BE2C (cell line): ENCODE measurements at regions not wholly inside any gene's neighbourhood (a gene's known extent, or its start where the extent isn't known, plus 50 kb on each side); places are given as distances from the start of the nearest gene placed in this dataset.

Experiments used
- DNase-seq: peaks from one replicate; pipeline ENCODE4 v3.0.0-alpha.2; 2020
- H3K27me3 ChIP-seq: fragments of 250-450 bp; sonication (Bioruptor Pico); 2 replicates; pipeline ENCODE4 v1.5.1; 2020; ENCODE audit warnings: mild to moderate bottlenecking
- H3K36me3 ChIP-seq: fragments of 250-450 bp; sonication (Bioruptor Pico); 2 replicates; pipeline ENCODE4 v1.5.1; 2020; ENCODE audit warnings: mild to moderate bottlenecking
- H3K4me1 ChIP-seq: fragments of 250-450 bp; sonication (Bioruptor Pico); 2 replicates; pipeline ENCODE4 v1.5.1; 2020
- H3K4me3 ChIP-seq: 2 replicates; pipeline ENCODE4 v1.5.1; 2011; ENCODE audit warnings: low read depth, low read length
- H3K9me3 ChIP-seq: fragments of 250-450 bp; sonication (Bioruptor Pico); 2 replicates; pipeline ENCODE4 v1.5.1; 2020
- TF ChIP-seq, protein P1 (sequence below): IDR thresholded peaks from 2 replicates; pipeline ENCODE4 v1.5.1; 2012; ENCODE audit warnings: mild to moderate bottlenecking, low read depth, low read length

DNA sequence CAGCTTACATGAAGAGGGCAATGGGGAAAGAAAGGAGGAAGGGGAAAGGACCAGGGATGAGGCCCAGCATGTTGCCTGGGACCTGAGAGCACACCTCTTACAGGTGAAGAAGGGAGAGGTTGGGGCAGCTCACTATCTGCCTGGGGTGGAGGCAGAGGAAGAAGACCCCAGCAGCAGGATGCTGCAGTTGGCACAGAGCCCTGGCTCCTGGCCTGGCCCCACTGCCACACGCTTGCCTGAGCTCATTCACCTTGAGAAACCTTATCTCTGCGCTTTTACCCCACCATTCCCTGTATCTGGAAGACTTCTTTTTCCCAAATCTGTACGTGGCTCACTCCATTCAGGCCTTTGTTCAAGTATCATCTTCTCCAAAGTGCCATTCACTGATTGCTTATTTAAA is 147.8 kb upstream of the TMEM72 start:
- no peak for DNase-seq
- TF ChIP-seq, protein P1, sequence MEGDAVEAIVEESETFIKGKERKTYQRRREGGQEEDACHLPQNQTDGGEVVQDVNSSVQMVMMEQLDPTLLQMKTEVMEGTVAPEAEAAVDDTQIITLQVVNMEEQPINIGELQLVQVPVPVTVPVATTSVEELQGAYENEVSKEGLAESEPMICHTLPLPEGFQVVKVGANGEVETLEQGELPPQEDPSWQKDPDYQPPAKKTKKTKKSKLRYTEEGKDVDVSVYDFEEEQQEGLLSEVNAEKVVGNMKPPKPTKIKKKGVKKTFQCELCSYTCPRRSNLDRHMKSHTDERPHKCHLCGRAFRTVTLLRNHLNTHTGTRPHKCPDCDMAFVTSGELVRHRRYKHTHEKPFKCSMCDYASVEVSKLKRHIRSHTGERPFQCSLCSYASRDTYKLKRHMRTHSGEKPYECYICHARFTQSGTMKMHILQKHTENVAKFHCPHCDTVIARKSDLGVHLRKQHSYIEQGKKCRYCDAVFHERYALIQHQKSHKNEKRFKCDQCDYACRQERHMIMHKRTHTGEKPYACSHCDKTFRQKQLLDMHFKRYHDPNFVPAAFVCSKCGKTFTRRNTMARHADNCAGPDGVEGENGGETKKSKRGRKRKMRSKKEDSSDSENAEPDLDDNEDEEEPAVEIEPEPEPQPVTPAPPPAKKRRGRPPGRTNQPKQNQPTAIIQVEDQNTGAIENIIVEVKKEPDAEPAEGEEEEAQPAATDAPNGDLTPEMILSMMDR: no peak
- Histone ChIP-seq H3K4me1 (no peaks in the 10 kb centered on the region), H3K27me3 (no peaks in the 10 kb centered on the region), H3K36me3 (no peaks in the 10 kb centered on the region), H3K9me3 (no peaks in the 10 kb centered on the region), H3K4me3 (no peak overlapping the region)

DNA sequence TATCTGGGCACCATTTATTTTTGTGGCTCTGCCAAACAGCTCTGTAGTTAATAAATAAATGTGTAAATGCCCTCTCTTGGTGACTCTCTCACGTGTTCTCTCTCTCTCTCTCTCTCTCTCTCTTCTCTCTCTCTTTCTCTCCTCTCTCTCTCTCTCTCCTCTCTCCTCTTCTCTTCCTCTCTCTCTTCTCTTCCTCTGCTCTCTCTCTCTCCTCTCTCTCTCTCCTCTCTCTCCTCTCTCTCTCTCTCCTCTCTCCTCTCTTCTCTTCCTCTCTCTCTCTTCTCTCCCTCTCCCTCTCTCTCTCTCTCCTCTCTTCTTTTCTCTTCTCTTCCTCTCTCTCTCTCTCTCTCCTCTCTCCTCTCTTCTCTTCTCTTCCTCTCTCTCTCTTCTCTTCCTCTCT is 145.8 kb upstream of the TMEM72 start:
- H3K9me3 ChIP-seq: no peaks in the 10 kb centered on the region
- H3K4me1 ChIP-seq: no peaks in the 10 kb centered on the region
- H3K27me3 ChIP-seq: no peaks in the 10 kb centered on the region
- no peak for DNase-seq
- H3K36me3 ChIP-seq: no peaks in the 10 kb centered on the region
- TF ChIP-seq, protein P1: no peak
- no peak overlapping the region for H3K4me3 ChIP-seq

DNA sequence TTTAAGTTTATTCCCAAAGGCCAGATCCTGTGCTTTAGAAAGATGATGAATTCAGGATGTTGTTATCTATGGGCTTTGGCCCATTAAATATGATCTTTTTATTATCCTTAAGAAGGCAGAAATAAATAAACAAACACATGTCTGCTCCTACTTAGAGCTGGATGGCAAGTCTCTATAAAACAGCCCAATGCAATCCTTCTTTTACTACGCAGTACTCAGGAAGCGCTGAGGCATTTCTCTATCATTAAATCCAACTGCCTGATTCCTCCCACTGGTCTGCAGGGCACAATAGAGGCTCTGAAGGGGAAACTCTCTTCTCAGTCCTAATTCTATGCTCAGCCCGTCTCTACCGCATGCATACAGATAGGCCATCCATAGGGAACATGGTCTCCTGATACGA is 144.5 kb upstream of the TMEM72 start:
- no peaks in the 10 kb centered on the region for H3K36me3 ChIP-seq
- H3K4me1 ChIP-seq: no peaks in the 10 kb centered on the region
- DNase-seq: no peak
- H3K9me3 ChIP-seq: no peaks in the 10 kb centered on the region
- no peak overlapping the region for H3K4me3 ChIP-seq
- H3K27me3 ChIP-seq: no peaks in the 10 kb centered on the region
- TF ChIP-seq, protein P1: no peak

DNA sequence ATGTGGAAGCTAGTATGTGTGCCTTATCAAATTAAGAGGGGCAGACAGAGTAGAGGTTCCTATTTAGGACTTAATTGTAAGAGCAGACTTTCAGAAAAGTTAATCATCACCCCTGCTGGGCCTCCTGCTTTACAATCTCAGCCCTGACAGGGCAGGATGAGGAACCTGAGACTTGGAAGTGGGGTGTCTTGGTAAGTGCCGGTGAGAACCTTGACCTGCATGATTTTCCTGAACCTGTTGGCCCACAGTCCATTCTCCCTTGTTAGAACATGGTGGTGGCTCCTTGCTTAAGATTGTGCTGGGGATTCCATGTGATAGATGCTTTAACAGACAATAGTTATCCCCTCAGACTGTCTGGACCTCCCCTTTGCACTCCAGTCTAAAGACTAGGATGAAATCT is 141.7 kb upstream of the TMEM72 start:
- TF ChIP-seq, protein P1: no peak
- H3K4me1 ChIP-seq: no peaks in the 10 kb centered on the region
- no peaks in the 10 kb centered on the region for H3K9me3 ChIP-seq
- no peaks in the 10 kb centered on the region for H3K36me3 ChIP-seq
- H3K27me3 ChIP-seq: no peaks in the 10 kb centered on the region
- no peak overlapping the region for H3K4me3 ChIP-seq
- DNase-seq: no peak

DNA sequence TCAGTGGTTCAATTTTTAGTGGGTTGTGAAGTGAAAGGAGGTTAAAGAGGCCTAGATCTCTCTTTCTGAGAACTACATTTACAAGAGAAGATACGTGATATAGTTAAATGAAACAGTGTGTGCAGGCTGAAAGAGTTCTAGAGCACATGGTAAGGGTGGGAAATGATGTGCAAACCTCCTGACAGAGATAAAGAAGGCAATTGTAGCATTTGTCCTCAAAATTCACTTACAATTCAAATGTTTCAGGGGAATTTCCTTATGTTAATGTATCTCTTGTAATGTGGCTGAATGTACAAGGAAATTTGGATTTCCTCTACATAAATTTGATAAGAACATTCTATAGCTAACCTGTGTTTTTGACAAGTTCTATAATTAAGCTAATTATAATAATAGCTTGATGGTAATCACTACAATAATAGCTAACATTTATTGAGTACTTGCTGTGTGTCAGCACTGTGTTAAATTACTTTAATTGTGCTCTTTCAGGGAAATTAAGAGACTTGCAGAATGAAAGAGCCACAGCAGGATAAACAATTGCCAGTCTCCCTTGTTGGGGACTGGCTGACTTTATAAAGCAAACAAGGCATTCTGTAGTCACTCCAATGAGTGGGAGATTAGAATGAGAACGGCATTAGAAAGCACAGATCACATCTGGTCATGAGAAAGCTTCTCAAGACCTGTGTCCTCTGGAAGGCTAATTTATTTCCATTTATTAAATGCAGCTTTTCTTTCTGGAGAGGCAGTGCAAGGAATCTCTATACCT is 139.7 kb upstream of the TMEM72 start:
- no peak for DNase-seq
- Histone ChIP-seq H3K36me3 (no peaks in the 10 kb centered on the region), H3K9me3 (no peaks in the 10 kb centered on the region), H3K27me3 (no peaks in the 10 kb centered on the region), H3K4me1 (no peaks in the 10 kb centered on the region), H3K4me3 (no peak overlapping the region)
- TF ChIP-seq, protein P1: no peak

DNA sequence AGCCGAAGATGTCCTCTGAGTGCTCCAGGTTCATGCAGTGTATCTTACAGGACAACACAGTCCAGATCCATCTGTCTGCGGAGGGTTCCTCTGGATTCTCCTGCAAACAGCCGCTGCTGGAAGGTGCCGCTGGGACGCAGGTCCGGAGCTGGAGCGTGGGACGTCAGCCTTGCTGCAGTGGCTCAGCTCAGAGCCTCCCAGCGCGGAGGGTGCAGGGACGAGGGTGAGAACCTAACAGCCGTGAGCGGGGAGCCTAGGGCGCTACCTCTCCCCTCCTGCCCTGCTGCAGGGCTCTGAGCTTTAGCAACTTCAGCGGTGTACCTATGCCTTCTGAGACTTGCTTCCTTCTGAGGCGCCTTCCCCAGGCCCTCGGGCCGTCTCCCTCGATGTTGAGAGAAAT is 137.6 kb upstream of the TMEM72 start:
- H3K4me1 ChIP-seq: no peaks in the 10 kb centered on the region
- H3K27me3 ChIP-seq: no peaks in the 10 kb centered on the region
- TF ChIP-seq, protein P1: no peak
- no peaks in the 10 kb centered on the region for H3K36me3 ChIP-seq
- H3K4me3 ChIP-seq: no peak overlapping the region
- no peaks in the 10 kb centered on the region for H3K9me3 ChIP-seq
- no peak for DNase-seq
